HEK293 (cell line): ENCODE measurements at regions not wholly inside any gene's neighbourhood (a gene's known extent, or its start where the extent isn't known, plus 50 kb on each side); places are given as distances from the start of the nearest gene placed in this dataset.

Experiments used
- ATF2 ChIP-seq: fragments of 450-650 bp; formaldehyde crosslinking; IDR thresholded peaks from 2 replicates; pipeline ENCODE4 v1.5.1; 2016; ENCODE audit warnings: missing biosample characterization, missing genetic modification characterization, low read depth
- CTCF ChIP-seq: fragments of 450-650 bp; formaldehyde crosslinking; IDR thresholded peaks from 2 replicates; pipeline ENCODE4 v1.5.1; 2016; ENCODE audit warnings: missing biosample characterization, missing genetic modification characterization
- KLF1 ChIP-seq: fragments of 450-650 bp; formaldehyde crosslinking; IDR thresholded peaks from 2 replicates; pipeline ENCODE4 v1.5.1; 2016; ENCODE audit warnings: missing biosample characterization, missing genetic modification characterization
- KLF17 ChIP-seq: fragments of 450-650 bp; formaldehyde crosslinking; IDR thresholded peaks from 2 replicates; pipeline ENCODE4 v1.5.1; 2016; ENCODE audit warnings: missing biosample characterization, missing genetic modification characterization
- MEIS1 ChIP-seq: sonication (generic); formaldehyde crosslinking; IDR thresholded peaks from 2 replicates; pipeline ENCODE4 v1.8.1; 2022; ENCODE audit warnings: missing genetic modification reagents, mild to moderate bottlenecking, borderline replicate concordance
- TSHZ1 ChIP-seq: fragments of 450-650 bp; formaldehyde crosslinking; IDR thresholded peaks from 2 replicates; pipeline ENCODE4 v1.5.1; 2016; ENCODE audit warnings: missing biosample characterization, missing genetic modification characterization, borderline replicate concordance
- ZBTB26 ChIP-seq: fragments of 450-650 bp; formaldehyde crosslinking; optimal IDR thresholded peaks from 2 replicates; pipeline ENCODE3; 2016; ENCODE audit warnings: missing biosample characterization, mild to moderate bottlenecking, missing genetic modification characterization
- ZFP69B ChIP-seq: fragments of 450-650 bp; formaldehyde crosslinking; IDR thresholded peaks from 2 replicates; pipeline ENCODE4 v1.5.1; 2016; ENCODE audit warnings: missing biosample characterization, missing genetic modification characterization
- ZNF121 ChIP-seq: fragments of 450-650 bp; formaldehyde crosslinking; IDR thresholded peaks from 2 replicates; pipeline ENCODE4 v1.5.1; 2016; ENCODE audit warnings: missing biosample characterization, missing genetic modification characterization
- ZNF138 ChIP-seq: fragments of 450-650 bp; formaldehyde crosslinking; IDR thresholded peaks from 2 replicates; pipeline ENCODE4 v1.5.1; 2016; ENCODE audit warnings: missing biosample characterization, missing genetic modification characterization, borderline replicate concordance
- ZNF223 ChIP-seq: fragments of 450-650 bp; formaldehyde crosslinking; IDR thresholded peaks from 2 replicates; pipeline ENCODE4 v1.5.1; 2016; ENCODE audit warnings: missing biosample characterization, missing genetic modification characterization
- ZNF398 ChIP-seq: fragments of 450-650 bp; formaldehyde crosslinking; IDR thresholded peaks from 2 replicates; pipeline ENCODE4 v1.5.1; 2017; ENCODE audit warnings: missing biosample characterization, missing genetic modification characterization
- ZNF747 ChIP-seq: fragments of 450-650 bp; formaldehyde crosslinking; IDR thresholded peaks from 2 replicates; pipeline ENCODE4 v1.5.1; 2016; ENCODE audit warnings: missing biosample characterization, missing genetic modification characterization
- ZNF792 ChIP-seq: fragments of 450-650 bp; formaldehyde crosslinking; IDR thresholded peaks from 2 replicates; pipeline ENCODE4 v1.5.1; 2016; ENCODE audit warnings: missing biosample characterization, missing genetic modification characterization

GRCh38 chr6:141000917-141001316 is 1131.8 kb upstream of the GJE1 start:
- TF ChIP-seq ZNF223 (tag by site-specific recombination) (no peak), ZBTB26 (tag by site-specific recombination) (no peak), KLF17 (tag by site-specific recombination) (no peak), CTCF (no peak), ZNF398 (tag by site-specific recombination) (no peak), KLF1 (tag by site-specific recombination) (no peak), TSHZ1 (tag by site-specific recombination) (no peak), ZNF747 (no peak), ZNF792 (tag by site-specific recombination) (no peak), ZNF121 (tag by site-specific recombination) (no peak), ZNF138 (no peak), ATF2 (tag by site-specific recombination) (no peak), ZFP69B (tag by site-specific recombination) (no peak), MEIS1 (CRISPR knock-in tag) (no peak)
